ENCODE measurements at regions not wholly inside any gene's neighbourhood (a gene's known extent, or its start where the extent isn't known, plus 50 kb on each side); places are given as distances from the start of the nearest gene placed in this dataset.

GRCh38 chr13:64369121-64369520 is 2861.0 kb downstream of the PCDH9 start:
- TF ChIP-seq CTCF (IDR thresholded peaks at IDR 0.05) (no peak), POLR2A (IDR thresholded peaks at IDR 0.05) (no peak)
